A204.1 (cell line): ENCODE measurements at regions not wholly inside any gene's neighbourhood (a gene's known extent, or its start where the extent isn't known, plus 50 kb on each side); places are given as distances from the start of the nearest gene placed in this dataset.
"Not testable (repeated sequence)": the region's sequence is repeated elsewhere in the genome, so short reads cannot be mapped to it uniquely, and the experiment has no call there.

Source experiments
- FAIRE-seq: peaks from 2 replicates; lab custom pipeline; 2012; peaks lifted over from hg19 to GRCh38; lab: Jason Lieb, UNC

GRCh38 chr9:129412176-129412813 is 208.6 kb downstream of the C9orf50 start:
- not testable (repeated sequence) for FAIRE-seq

GRCh38 chr9:129411501-129412175 is 209.3 kb downstream of the C9orf50 start:
- FAIRE-seq, result no peak

- no peak for FAIRE-seq
Measured at GRCh38 chr9:129410226-129410625, 210.7 kb downstream of the C9orf50 start.

- FAIRE-seq, result no peak
Measured at GRCh38 chr9:129408535-129409215, 212.2 kb downstream of the C9orf50 start.

- no peak for FAIRE-seq
Measured at GRCh38 chr9:129407905-129408452, 212.9 kb downstream of the C9orf50 start.

- FAIRE-seq, result no peak
Measured at GRCh38 chr9:129406278-129407225, 214.3 kb downstream of the C9orf50 start.

GRCh38 chr9:129405827-129406213 is 215.1 kb downstream of the C9orf50 start:
- FAIRE-seq, result no peak

- no peak for FAIRE-seq
Measured at GRCh38 chr9:129405089-129405826, 215.6 kb downstream of the C9orf50 start.

- no peak for FAIRE-seq
Measured at GRCh38 chr9:129404621-129405020, 216.3 kb downstream of the C9orf50 start.

GRCh38 chr9:129403779-129404620 is 216.9 kb downstream of the C9orf50 start:
- FAIRE-seq, result no peak

GRCh38 chr9:129402931-129403778 is 217.7 kb downstream of the C9orf50 start:
- FAIRE-seq, result no peak

- FAIRE-seq, result no peak
Measured at GRCh38 chr9:129402371-129402739, 218.5 kb downstream of the C9orf50 start.

- no peak for FAIRE-seq
Measured at GRCh38 chr9:129401623-129402370, 219.1 kb downstream of the C9orf50 start.

- FAIRE-seq, result no peak
Measured at GRCh38 chr9:129400971-129401622, 219.8 kb downstream of the C9orf50 start.

GRCh38 chr9:129400001-129400970 is 220.6 kb downstream of the C9orf50 start:
- no peak for FAIRE-seq

GRCh38 chr9:129399634-129399990 is 221.3 kb downstream of the C9orf50 start:
- FAIRE-seq, result no peak
